Hepatocyte (in vitro differentiated cells): ENCODE measurements at regions not wholly inside any gene's neighbourhood (a gene's known extent, or its start where the extent isn't known, plus 50 kb on each side); places are given as distances from the start of the nearest gene placed in this dataset.

ENCODE experiments used
- CTCF ChIP-seq: fragments of 200-600 bp; sonication (generic); IDR thresholded peaks from 2 replicates; pipeline ENCODE4 v1.5.1; 2016; ENCODE audit warnings: antibody characterized with exemption, mild to moderate bottlenecking; ENCODE audit not compliant: poor library complexity
- EZH2 ChIP-seq: fragments of 200-600 bp; sonication (generic); IDR thresholded peaks from 2 replicates; pipeline ENCODE4 v1.6.1; 2016; ENCODE audit warnings: antibody characterized with exemption, mild to moderate bottlenecking, borderline replicate concordance
- EZH2phosphoT487 ChIP-seq: fragments of 200-600 bp; sonication (generic); IDR thresholded peaks from one replicate; pipeline ENCODE4 v1.6.1; 2018; ENCODE audit warnings: antibody characterized with exemption, mild to moderate bottlenecking, low read depth, moderate library complexity; ENCODE audit not compliant: unreplicated experiment, severe bottlenecking

GRCh38 chr15:20271647-20272046, 270.0 kb downstream of the GOLGA6L6 start:
- TF ChIP-seq CTCF, result no peak
- TF ChIP-seq EZH2phosphoT487, result no peak
- TF ChIP-seq EZH2, result no peak
